GM12878 (cell line): ENCODE measurements at regions not wholly inside any gene's neighbourhood (a gene's known extent, or its start where the extent isn't known, plus 50 kb on each side); places are given as distances from the start of the nearest gene placed in this dataset.

Experiments used
- ATAC-seq: fragments of 200-7000 bp; cut with Tn5 transposase; 3 replicates; pipeline ENCODE4 v1.9.1; 2020; ENCODE audit warnings: mild to moderate bottlenecking, moderate library complexity
- BruUV-seq: library from RNA; stranded (reverse); fragments of 400-500 nt; replicated peaks from 2 replicates; lab custom pipeline; 2021; lab: Mats Ljungman, UMichigan
- CTCF ChIA-PET: fragments of 300-600 bp; sonication (Branson Sonifier 250); formaldehyde crosslinking; extraction: SDS; loops from one replicate; lab custom pipeline; 2021; ENCODE audit warnings: inconsistent platforms; lab: Yijun Ruan, JAX
- POLR2A ChIA-PET: fragments of 350-600 bp; formaldehyde crosslinking; extraction: SDS; loops from one replicate; lab custom pipeline; 2021; ENCODE audit warnings: inconsistent platforms; lab: Charles Lee
- RAD21 ChIA-PET: fragments of 300-600 bp; sonication (Branson Sonifier 250); formaldehyde crosslinking; loops from one replicate; lab custom pipeline; 2023; ENCODE audit warnings: antibody characterized with exemption; ENCODE audit not compliant: unreplicated experiment; lab: Charles Lee
- SMC1A ChIA-PET: fragments of 300-600 bp; sonication (Branson Sonifier 250); formaldehyde crosslinking; loops from one replicate; lab custom pipeline; 2023; ENCODE audit not compliant: unreplicated experiment, uncharacterized antibody; lab: Charles Lee
- DNase-seq: peaks from one replicate; pipeline ENCODE4 v3.0.0-alpha.2; 2011; ENCODE audit warnings: low read depth, low spot score
- FAIRE-seq: peaks from 3 replicates; lab custom pipeline; 2011; peaks lifted over from hg19 to GRCh38; lab: Jason Lieb, UNC
- H2AFZ ChIP-seq: 2 replicates; pipeline ENCODE4 v1.6.0; 2011; ENCODE audit warnings: low read depth, low read length, control low read depth; ENCODE audit not compliant: control insufficient read depth
- H3K27ac ChIP-seq: 2 replicates; pipeline ENCODE4 v1.5.1; 2011; ENCODE audit warnings: control low read depth; ENCODE audit not compliant: control insufficient read depth, insufficient read depth
- H3K27me3 ChIP-seq, 2 experiments: replicated peaks in 1 of 2; 2 replicates each; pipeline versions ENCODE4 v1.6.0 to v1.6.1; 2011; ENCODE audit warnings: low read length in 1 of 2; ENCODE audit not compliant: control insufficient read depth in 2 of 2, insufficient read depth in 2 of 2
- H3K36me3 ChIP-seq, 2 experiments: 2 replicates each; pipeline ENCODE4 v1.5.1; 2011; ENCODE audit warnings: low read length in 1 of 2; ENCODE audit not compliant: control insufficient read depth in 2 of 2, insufficient read depth in 2 of 2
- H3K4me1 ChIP-seq: 2 replicates; pipeline ENCODE4 v1.6.1; 2011; ENCODE audit warnings: mild to moderate bottlenecking, low read length, moderate library complexity, mixed read lengths; ENCODE audit not compliant: control insufficient read depth, insufficient read depth
- H3K4me2 ChIP-seq: 2 replicates; pipeline ENCODE4 v1.6.0; 2011; ENCODE audit warnings: control low read depth; ENCODE audit not compliant: control insufficient read depth, insufficient read depth
- H3K4me3 ChIP-seq: fragments of 200-600 bp; sonication (generic); 2 replicates; pipeline ENCODE4 v1.5.1; 2016
- H3K79me2 ChIP-seq: 2 replicates; pipeline ENCODE4 v1.6.0; 2011; ENCODE audit warnings: low read length; ENCODE audit not compliant: control insufficient read depth, insufficient read depth
- H3K9ac ChIP-seq: 2 replicates; pipeline ENCODE4 v1.8.0; 2011; ENCODE audit warnings: low read length, control low read depth, mixed read lengths; ENCODE audit not compliant: control insufficient read depth, insufficient read depth
- H3K9me3 ChIP-seq: replicated peaks from 3 replicates; pipeline ENCODE4 v1.5.1; 2011; ENCODE audit warnings: mild to moderate bottlenecking, low read length; ENCODE audit not compliant: control insufficient read depth, insufficient read depth
- H4K20me1 ChIP-seq: 2 replicates; pipeline ENCODE4 v1.6.0; 2011; ENCODE audit not compliant: control insufficient read depth, insufficient read depth
- BACH1 ChIP-seq: fragments of 450-650 bp; IDR thresholded peaks from 2 replicates; pipeline ENCODE4 v1.6.1; 2017; ENCODE audit warnings: mild to moderate bottlenecking, borderline replicate concordance
- BMI1 ChIP-seq: fragments of 450-650 bp; IDR thresholded peaks from 2 replicates; pipeline ENCODE4 v1.6.1; 2016; ENCODE audit warnings: mild to moderate bottlenecking, moderate library complexity, borderline replicate concordance
- BRCA1 ChIP-seq: IDR thresholded peaks from 2 replicates; pipeline ENCODE4 v1.6.1; 2011; ENCODE audit warnings: low read depth, low read length, improper control_type of control experiment
- E2F4 ChIP-seq: IDR thresholded peaks from 2 replicates; pipeline ENCODE4 v1.6.1; 2012; ENCODE audit warnings: low read depth, low read length, improper control_type of control experiment
- GABPA ChIP-seq: IDR thresholded peaks from 2 replicates; pipeline ENCODE4 v1.6.1; 2014; ENCODE audit warnings: antibody characterized with exemption, low read depth, mild to moderate bottlenecking, inconsistent platforms
- MEF2B ChIP-seq: fragments of 450-650 bp; IDR thresholded peaks from 2 replicates; pipeline ENCODE4 v1.6.1; 2018; ENCODE audit warnings: mild to moderate bottlenecking, moderate library complexity; ENCODE audit not compliant: partially characterized antibody, poor library complexity, severe bottlenecking
- PBX3 ChIP-seq: IDR thresholded peaks from 2 replicates; pipeline ENCODE4 v1.6.1; 2011; ENCODE audit warnings: mild to moderate bottlenecking, low read depth, low read length, moderate library complexity; ENCODE audit not compliant: insufficient replicate concordance
- POLR2AphosphoS2 ChIP-seq: IDR thresholded peaks from 2 replicates; pipeline ENCODE4 v1.6.1; 2011; ENCODE audit warnings: low read depth, mild to moderate bottlenecking, low read length, improper control_type of control experiment, moderate library complexity
- POLR2AphosphoS5 ChIP-seq: IDR thresholded peaks from 2 replicates; pipeline ENCODE4 v1.6.1; 2011; ENCODE audit warnings: mild to moderate bottlenecking, low read length, inconsistent platforms
- SKIL ChIP-seq: fragments of 450-650 bp; IDR thresholded peaks from 2 replicates; pipeline ENCODE4 v1.6.1; 2017; ENCODE audit warnings: mild to moderate bottlenecking, low read depth, inconsistent platforms; ENCODE audit not compliant: poor library complexity, severe bottlenecking
- STAT1 ChIP-seq: fragments of 450-650 bp; conservative IDR thresholded peaks from 2 replicates; pipeline ENCODE4 v1.6.1; 2014; ENCODE audit warnings: antibody characterized with exemption, mild to moderate bottlenecking
- ZNF592 ChIP-seq: fragments of 450-650 bp; IDR thresholded peaks from 2 replicates; pipeline ENCODE4 v1.6.1; 2017; ENCODE audit warnings: mild to moderate bottlenecking, moderate library complexity
- WGBS: methylation state at CpG from one replicate; pipeline ENCODE4 v1.1.6; 2016; ENCODE audit warnings: low lambda C conversion rate; ENCODE audit not compliant: insufficient replicate concordance, insufficient coverage; ENCODE audit errors: missing lambda C conversion rate; 5-methylcytosine and 5-hydroxymethylcytosine counted together
- in situ Hi-C: fragments of 300-500 bp; cut with MboI; formaldehyde crosslinking; loops from 9 replicates; pipeline ENCODE4 v1.14.3; 2018; ENCODE audit warnings: mixed read lengths
- intact Hi-C: fragments of 100-400 bp; cut with micrococcal nuclease; formaldehyde crosslinking; loops from one replicate; pipeline ENCODE4 v1.14.2; 2022; ENCODE audit not compliant: unreplicated experiment

GRCh38 chr2:8072907-8073306, 608.9 kb upstream of the ID2 start:
- no TSS peak for BruUV-seq
- WGBS, result 0% methylated on average over 1 of the region's 1 CpG
- Histone ChIP-seq H3K4me1 (no peaks in the 10 kb centered on the region; the same call in 1 of the 2 replicates), H3K36me3 (no peaks in the 10 kb centered on the region), H3K9me3 (peaks cover 11% of the 10 kb centered on the region; the same call in 2 of the 3 replicates), H3K27me3 (no peaks in the 10 kb centered on the region), H3K79me2 (no peaks in the 10 kb centered on the region), H3K4me2 (no peak overlapping the region), H4K20me1 (no peaks in the 10 kb centered on the region), H3K9ac (no peak overlapping the region), H3K27ac (no peak overlapping the region), H2AFZ (no peak overlapping the region), H3K4me3 (no peak overlapping the region)
- intact Hi-C loops (no loop called here), in situ Hi-C loops (no loop called here)
- FAIRE-seq (no peak), ATAC-seq (no peak), DNase-seq (no peak)
- ChIA-PET CTCF (no interaction called here), POLR2A (interaction anchor here (0.6 kb wide), 1 partner anchor 548 kb away, joined by 3 read pairs; no protein-coding TSS in a partner anchor), SMC1A (interaction anchor here (0.6 to 1.3 kb wide), 4 partner anchors 10 to 609 kb away, joined by 3 to 6 read pairs (median 3); partner anchors contain the start of gene ID2), RAD21 (interaction anchor here (0.7 kb wide), 1 partner anchor 505 kb away, joined by 3 read pairs; no protein-coding TSS in a partner anchor)
- TF ChIP-seq E2F4 (no peak), POLR2AphosphoS2 (no peak), PBX3 (no peak), BMI1 (no peak), GABPA (no peak), BRCA1 (no peak), MEF2B (no peak), SKIL (no peak), STAT1 (no peak), ZNF592 (no peak), POLR2AphosphoS5 (no peak), BACH1 (no peak)
